Upper lobe of left lung (tissue), 4 donors: ENCODE measurements at regions not wholly inside any gene's neighbourhood (a gene's known extent, or its start where the extent isn't known, plus 50 kb on each side); places are given as distances from the start of the nearest gene placed in this dataset.

Experiments used
- POLR2A ChIP-seq, 4 donors: fragments of 450-650 bp; IDR thresholded peaks; one replicate each; pipeline ENCODE4 v1.5.1; 2016 to 2017; ENCODE audit warnings: antibody characterized with exemption in 4 of 4, mild to moderate bottlenecking in 2 of 4
- POLR2AphosphoS5 ChIP-seq, 2 donors: sonication (generic); formaldehyde crosslinking; IDR thresholded peaks; one replicate each; pipeline ENCODE4 v1.5.1; 2017; ENCODE audit warnings: antibody characterized with exemption in 2 of 2
- TF ChIP-seq, protein P1 (sequence below), 6 experiments: fragments of 450-650 bp in 4 of 6; fragments of 200-600 bp in 2 of 6; sonication (generic) in 2 of 6; IDR thresholded peaks; one replicate each; pipeline ENCODE4 v1.5.1; 2016 to 2019; ENCODE audit warnings: antibody characterized with exemption in 6 of 6

GRCh38 chr4:115249808-115250207 lies 136.4 kb upstream of the NDST4 start:
- TF ChIP-seq, protein P1, sequence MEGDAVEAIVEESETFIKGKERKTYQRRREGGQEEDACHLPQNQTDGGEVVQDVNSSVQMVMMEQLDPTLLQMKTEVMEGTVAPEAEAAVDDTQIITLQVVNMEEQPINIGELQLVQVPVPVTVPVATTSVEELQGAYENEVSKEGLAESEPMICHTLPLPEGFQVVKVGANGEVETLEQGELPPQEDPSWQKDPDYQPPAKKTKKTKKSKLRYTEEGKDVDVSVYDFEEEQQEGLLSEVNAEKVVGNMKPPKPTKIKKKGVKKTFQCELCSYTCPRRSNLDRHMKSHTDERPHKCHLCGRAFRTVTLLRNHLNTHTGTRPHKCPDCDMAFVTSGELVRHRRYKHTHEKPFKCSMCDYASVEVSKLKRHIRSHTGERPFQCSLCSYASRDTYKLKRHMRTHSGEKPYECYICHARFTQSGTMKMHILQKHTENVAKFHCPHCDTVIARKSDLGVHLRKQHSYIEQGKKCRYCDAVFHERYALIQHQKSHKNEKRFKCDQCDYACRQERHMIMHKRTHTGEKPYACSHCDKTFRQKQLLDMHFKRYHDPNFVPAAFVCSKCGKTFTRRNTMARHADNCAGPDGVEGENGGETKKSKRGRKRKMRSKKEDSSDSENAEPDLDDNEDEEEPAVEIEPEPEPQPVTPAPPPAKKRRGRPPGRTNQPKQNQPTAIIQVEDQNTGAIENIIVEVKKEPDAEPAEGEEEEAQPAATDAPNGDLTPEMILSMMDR (IDR thresholded peaks at IDR 0.05) = no peak
- TF ChIP-seq POLR2A (IDR thresholded peaks at IDR 0.05) (no peak), POLR2AphosphoS5 (IDR thresholded peaks at IDR 0.05) (no peak)
